ENCODE measurements at regions not wholly inside any gene's neighbourhood (a gene's known extent, or its start where the extent isn't known, plus 50 kb on each side); places are given as distances from the start of the nearest gene placed in this dataset. TPM values are rescaled to one million over a fixed set of nuclear protein-coding genes. Genes with fewer than 3 reads are reported as not detected.

- Histone ChIP-seq H3K27ac (no peak overlapping the region), H4K20me1 (ENCODE audit: insufficient read depth) (no peaks in the 10 kb centered on the region), H3F3A (ENCODE audit: insufficient read depth) (no peaks in the 10 kb centered on the region), H3K4me3 (no peak overlapping the region), H3K9ac (no peak overlapping the region), H3K4me2 (ENCODE audit: unreplicated experiment) (no peak overlapping the region), H3K27me3 (replicated peaks; ENCODE audit: insufficient read depth) (no peaks in the 10 kb centered on the region), H3K36me3 (ENCODE audit: low read depth) (no peaks in the 10 kb centered on the region), H3K79me2 (ENCODE audit: insufficient read depth) (no peaks in the 10 kb centered on the region), H3K4me1 (ENCODE audit: insufficient read depth) (no peaks in the 10 kb centered on the region), H3K9me3 (ENCODE audit: low read depth) (no peaks in the 10 kb centered on the region), H2AFZ (no peak overlapping the region), H3K9me2 (ENCODE audit: insufficient read depth) (no peaks in the 10 kb centered on the region)
- TF ChIP-seq EZH2phosphoT487 (IDR thresholded peaks at IDR 0.05; ENCODE audit: insufficient read depth, low read depth) (no peak), EZH2 (IDR thresholded peaks at IDR 0.05; ENCODE audit: insufficient read depth, poor library complexity, severe bottlenecking) (no peak)
- 59 to 67% methylated on average over 4 to 8 of the region's 8 CpGs for whole genome bisulfite sequencing, 2 experiments (ENCODE audit: low coverage in 1 of 2, low lambda C conversion rate in 2 of 2, missing lambda C conversion rate in 2 of 2)
- DNase-seq = no peak
- in situ Hi-C loops (cut with MboI) = no loop called here
Measured at GRCh38 chrX:39996536-39996935, 101.2 kb downstream of the BCOR start.

GRCh38 chrX:39998636-39999406, 98.9 kb downstream of the BCOR start:
- no peaks in the 10 kb centered on the region for H3K9me3 ChIP-seq (ENCODE audit: low read depth)
- DNase-seq = no peak
- in situ Hi-C loops (cut with MboI) = no loop called here
- H3K4me2 ChIP-seq (ENCODE audit: unreplicated experiment) = no peak overlapping the region
- no peaks in the 10 kb centered on the region for H3K79me2 ChIP-seq (ENCODE audit: insufficient read depth)
- H3K4me1 ChIP-seq (ENCODE audit: insufficient read depth) = no peaks in the 10 kb centered on the region
- no peaks in the 10 kb centered on the region for H3K36me3 ChIP-seq (ENCODE audit: low read depth)
- H3F3A ChIP-seq (ENCODE audit: insufficient read depth) = no peaks in the 10 kb centered on the region
- 91 to 97% methylated on average over 5 to 6 of the region's 6 CpGs for WGBS, 2 experiments (ENCODE audit: low coverage in 1 of 2, low lambda C conversion rate in 2 of 2, missing lambda C conversion rate in 2 of 2)
- no peaks in the 10 kb centered on the region for H4K20me1 ChIP-seq (ENCODE audit: insufficient read depth)
- no peak overlapping the region for H3K27ac ChIP-seq
- no peak overlapping the region for H3K4me3 ChIP-seq
- no peaks in the 10 kb centered on the region for H3K9me2 ChIP-seq (ENCODE audit: insufficient read depth)
- H3K27me3 ChIP-seq (replicated peaks; ENCODE audit: insufficient read depth) = no peaks in the 10 kb centered on the region
- no peak overlapping the region for H2AFZ ChIP-seq
- H3K9ac ChIP-seq = no peak overlapping the region
- no peak for TF ChIP-seq EZH2 (IDR thresholded peaks at IDR 0.05; ENCODE audit: insufficient read depth, poor library complexity, severe bottlenecking)
- no peak for TF ChIP-seq EZH2phosphoT487 (IDR thresholded peaks at IDR 0.05; ENCODE audit: insufficient read depth, low read depth)

Small RNA genes in the stretch of these regions (microRNA-seq; reads per million reads assigned to microRNA genes)
- not detected for gene MIR1587 (ENCODE audit: borderline number of aligned reads)
- not detected for gene MIR3937 (ENCODE audit: borderline number of aligned reads)

Small RNA genes in the stretch of these regions (small RNA-seq; reads per million reads assigned to genes)
- not detected for gene MIR1587 (ENCODE audit: low read depth, low replicate concordance)
- not detected for gene MIR3937 (ENCODE audit: low read depth, low replicate concordance)
- not detected for gene RN7SL732P (ENCODE audit: low read depth, low replicate concordance)
- not detected for gene RNU6-591P (ENCODE audit: low read depth, low replicate concordance)
